Neuronal stem cell (in vitro differentiated cells): ENCODE measurements at regions not wholly inside any gene's neighbourhood (a gene's known extent, or its start where the extent isn't known, plus 50 kb on each side); places are given as distances from the start of the nearest gene placed in this dataset.

Experiments used
- DNase-seq: peaks from one replicate; pipeline ENCODE4 v3.0.0-alpha.2; 2013; ENCODE audit warnings: low spot score
- H2AFZ ChIP-seq: one replicate; pipeline ENCODE4 v1.6.1; 2013; ENCODE audit warnings: mild to moderate bottlenecking, low read length, inconsistent platforms
- H2AK5ac ChIP-seq: 2 replicates; pipeline ENCODE4 v1.6.1; 2013; ENCODE audit warnings: low read depth, mild to moderate bottlenecking, inconsistent platforms, low read length, moderate library complexity, mixed read lengths
- H2BK120ac ChIP-seq: 2 replicates; pipeline ENCODE4 v1.6.1; 2013; ENCODE audit warnings: low read depth, mild to moderate bottlenecking, inconsistent platforms, low read length, moderate library complexity, mixed read lengths
- H2BK12ac ChIP-seq: one replicate; pipeline ENCODE4 v1.6.1; 2013; ENCODE audit warnings: low read length, inconsistent platforms
- H2BK15ac ChIP-seq: 2 replicates; pipeline ENCODE4 v1.6.1; 2013; ENCODE audit warnings: mild to moderate bottlenecking, low read length, inconsistent platforms, mixed read lengths
- H2BK5ac ChIP-seq: one replicate; pipeline ENCODE4 v1.6.1; 2013; ENCODE audit warnings: inconsistent platforms, mild to moderate bottlenecking, low read length, moderate library complexity
- H3K14ac ChIP-seq: one replicate; pipeline ENCODE4 v1.6.1; 2013; ENCODE audit warnings: low read length, inconsistent platforms
- H3K18ac ChIP-seq: 2 replicates; pipeline ENCODE4 v1.6.1; 2013; ENCODE audit warnings: low read length, inconsistent platforms
- H3K23ac ChIP-seq: 2 replicates; pipeline ENCODE4 v1.6.1; 2013; ENCODE audit warnings: low read depth, mild to moderate bottlenecking, mixed read lengths, low read length, inconsistent platforms; ENCODE audit not compliant: poor library complexity
- H3K27ac ChIP-seq: replicated peaks from 3 replicates; pipeline ENCODE4 v1.5.1; 2013; ENCODE audit warnings: low read length, inconsistent platforms
- H3K27me3 ChIP-seq, 3 experiments: 2 replicates each; pipeline ENCODE4 v1.6.1; 2013; ENCODE audit warnings: low read length in 3 of 3, mild to moderate bottlenecking in 2 of 3, inconsistent platforms in 1 of 3, low read depth in 1 of 3, mixed read lengths in 1 of 3, moderate library complexity in 1 of 3; ENCODE audit not compliant: control insufficient read depth in 3 of 3, insufficient read depth in 3 of 3
- H3K36me3 ChIP-seq, 2 donors: replicated peaks in 1 of 2; 2 replicates each; pipeline ENCODE4 v1.6.1; 2013; ENCODE audit warnings: low read length in 2 of 2; ENCODE audit not compliant: control insufficient read depth in 2 of 2, insufficient read depth in 2 of 2
- H3K4ac ChIP-seq: 2 replicates; pipeline ENCODE4 v1.6.1; 2013; ENCODE audit warnings: inconsistent platforms, mild to moderate bottlenecking, low read length, moderate library complexity
- H3K4me1 ChIP-seq, 2 donors: 1 replicate in 1 of 2; 2 replicates in 1 of 2; pipeline ENCODE4 v1.6.1; 2013; ENCODE audit warnings: low read length in 2 of 2, low read depth in 1 of 2; ENCODE audit not compliant: control insufficient read depth in 2 of 2, insufficient read depth in 1 of 2
- H3K4me2 ChIP-seq: one replicate; pipeline ENCODE4 v1.6.1; 2013; ENCODE audit warnings: mild to moderate bottlenecking, low read length, inconsistent platforms; ENCODE audit not compliant: insufficient read depth, poor library complexity, severe bottlenecking
- H3K4me3 ChIP-seq, 2 donors: 2 replicates each; pipeline ENCODE4 v1.5.1; 2013; ENCODE audit warnings: low read length in 2 of 2, mild to moderate bottlenecking in 2 of 2, inconsistent platforms in 1 of 2, moderate library complexity in 1 of 2
- H3K79me1 ChIP-seq: one replicate; pipeline ENCODE4 v1.6.1; 2013; ENCODE audit warnings: low read depth, mild to moderate bottlenecking, inconsistent platforms, low read length, moderate library complexity
- H3K9ac ChIP-seq: one replicate; pipeline ENCODE4 v1.6.1; 2013; ENCODE audit warnings: mild to moderate bottlenecking, low read depth, low read length, inconsistent platforms; ENCODE audit not compliant: poor library complexity
- H3K9me3 ChIP-seq, 2 donors: replicated peaks in 1 of 2; 2 replicates each; pipeline versions ENCODE3 to v1.6.1; 2013; ENCODE audit warnings: low read length in 2 of 2, mild to moderate bottlenecking in 2 of 2, inconsistent platforms in 1 of 2, low read depth in 1 of 2, mixed read lengths in 1 of 2, moderate library complexity in 1 of 2; ENCODE audit not compliant: control insufficient read depth in 2 of 2, insufficient read depth in 1 of 2
- H4K8ac ChIP-seq: one replicate; pipeline ENCODE4 v1.6.1; 2013; ENCODE audit warnings: low read depth, mild to moderate bottlenecking, inconsistent platforms, low read length, moderate library complexity
- H4K91ac ChIP-seq: one replicate; pipeline ENCODE4 v1.6.1; 2013; ENCODE audit warnings: low read length, low read depth, mild to moderate bottlenecking, inconsistent platforms; ENCODE audit not compliant: poor library complexity
- WGBS, 2 donors: extraction: QIAGEN DNeasy Blood & Tissue Kit; methylation state at CpG; one replicate each; pipeline ENCODE4 v1.1.7; 2013; ENCODE audit warnings: missing lambda C conversion rate in 2 of 2, mixed read lengths in 1 of 2; ENCODE audit not compliant: insufficient read length in 2 of 2, insufficient replicate concordance in 1 of 2; ENCODE audit errors: extremely low coverage in 2 of 2; 5-methylcytosine and 5-hydroxymethylcytosine counted together

GRCh38 chr12:105637470-105637869 lies 307.0 kb downstream of the C12orf75 start:
- no CpG with 5 or more reads among the region's 2 CpGs for WGBS, 2 donors
- no peaks in the 10 kb centered on the region for H3K27me3 ChIP-seq
- H3K9ac ChIP-seq, result no peak overlapping the region
- H3K36me3 ChIP-seq, result no peaks in the 10 kb centered on the region
- H3K9me3 ChIP-seq, result peaks cover 5 to 29% of the 10 kb centered on the region in 2 donors
- no peak overlapping the region for H3K27ac ChIP-seq
- no peak overlapping the region for H2BK120ac ChIP-seq
- H3K14ac ChIP-seq, result no peak overlapping the region
- no peaks in the 10 kb centered on the region for H3K79me1 ChIP-seq
- no peak overlapping the region for H2AK5ac ChIP-seq
- H3K4me3 ChIP-seq, result no peak overlapping the region
- no peak for DNase-seq
- H3K23ac ChIP-seq, result no peak overlapping the region
- H4K8ac ChIP-seq, result no peak overlapping the region
- H3K4me1 ChIP-seq, result peaks cover 6 to 9% of the 10 kb centered on the region in 2 donors
- H4K91ac ChIP-seq, result no peak overlapping the region
- no peak overlapping the region for H2AFZ ChIP-seq
- no peak overlapping the region for H2BK15ac ChIP-seq
- no peak overlapping the region for H3K18ac ChIP-seq
- no peak overlapping the region for H2BK12ac ChIP-seq
- H3K4me2 ChIP-seq, result no peak overlapping the region
- no peak overlapping the region for H2BK5ac ChIP-seq
- H3K4ac ChIP-seq, result no peak overlapping the region

- Histone ChIP-seq H3K79me1 (no peaks in the 10 kb centered on the region), H2AFZ (no peak overlapping the region), H3K36me3 (no peaks in the 10 kb centered on the region), H2BK120ac (no peak overlapping the region), H3K9me3 (peaks cover 3 to 29% of the 10 kb centered on the region in 2 donors), H3K4me2 (no peak overlapping the region), H4K91ac (no peak overlapping the region), H2BK15ac (no peak overlapping the region), H3K23ac (no peak overlapping the region), H2BK5ac (no peak overlapping the region), H3K14ac (no peak overlapping the region), H4K8ac (no peak overlapping the region), H3K18ac (no peak overlapping the region), H2BK12ac (no peak overlapping the region), H3K4me1 (peaks cover 6 to 9% of the 10 kb centered on the region in 2 donors), H3K9ac (no peak overlapping the region), H3K27ac (no peak overlapping the region), H3K27me3 (no peaks in the 10 kb centered on the region), H3K4ac (no peak overlapping the region), H2AK5ac (no peak overlapping the region), H3K4me3 (no peak overlapping the region)
- no CpG with 5 or more reads among the region's 1 CpG for WGBS, 2 donors
- no peak for DNase-seq
These were observed 310.3 kb downstream of the C12orf75 start for GRCh38 chr12:105640761-105641160.

GRCh38 chr12:105641749-105642148 lies 311.3 kb downstream of the C12orf75 start:
- Histone ChIP-seq H3K36me3 (no peaks in the 10 kb centered on the region), H3K4me3 (no peak overlapping the region), H3K23ac (no peak overlapping the region), H4K91ac (no peak overlapping the region), H3K4ac (no peak overlapping the region), H3K27ac (no peak overlapping the region), H4K8ac (no peak overlapping the region), H2BK15ac (no peak overlapping the region), H3K4me2 (no peak overlapping the region), H3K27me3 (no peaks in the 10 kb centered on the region), H2BK5ac (no peak overlapping the region), H3K4me1 (peaks cover 6 to 9% of the 10 kb centered on the region in 2 donors), H3K14ac (no peak overlapping the region), H2AK5ac (no peak overlapping the region), H2BK120ac (no peak overlapping the region), H3K18ac (no peak overlapping the region), H3K9ac (no peak overlapping the region), H2AFZ (no peak overlapping the region), H2BK12ac (no peak overlapping the region), H3K9me3 (peaks cover 3 to 24% of the 10 kb centered on the region in 2 donors), H3K79me1 (no peaks in the 10 kb centered on the region)
- no peak for DNase-seq
- WGBS, 2 donors, result no CpG with 5 or more reads among the region's 5 CpGs

GRCh38 chr12:105644770-105645169 lies 314.3 kb downstream of the C12orf75 start:
- H4K91ac ChIP-seq, result no peak overlapping the region
- DNase-seq, result no peak
- no peak overlapping the region for H3K23ac ChIP-seq
- no peak overlapping the region for H4K8ac ChIP-seq
- H2BK15ac ChIP-seq, result no peak overlapping the region
- H2AK5ac ChIP-seq, result no peak overlapping the region
- no peak overlapping the region for H3K27ac ChIP-seq
- H3K4me2 ChIP-seq, result no peak overlapping the region
- H2AFZ ChIP-seq, result no peak overlapping the region
- H3K79me1 ChIP-seq, result no peaks in the 10 kb centered on the region
- peaks cover 0 to 5% of the 10 kb centered on the region in 2 donors for H3K9me3 ChIP-seq
- no peak overlapping the region for H3K9ac ChIP-seq
- H2BK12ac ChIP-seq, result no peak overlapping the region
- peaks cover 6 to 9% of the 10 kb centered on the region in 2 donors for H3K4me1 ChIP-seq
- WGBS, 2 donors, result no CpG with 5 or more reads among the region's 5 CpGs
- H3K4me3 ChIP-seq, result no peak overlapping the region
- no peak overlapping the region for H3K18ac ChIP-seq
- no peak overlapping the region for H2BK5ac ChIP-seq
- H3K36me3 ChIP-seq, result no peaks in the 10 kb centered on the region
- no peak overlapping the region for H3K14ac ChIP-seq
- no peaks in the 10 kb centered on the region for H3K27me3 ChIP-seq
- H3K4ac ChIP-seq, result no peak overlapping the region
- no peak overlapping the region for H2BK120ac ChIP-seq
